ENCODE measurements at regions not wholly inside any gene's neighbourhood (a gene's known extent, or its start where the extent isn't known, plus 50 kb on each side); places are given as distances from the start of the nearest gene placed in this dataset.

DNA sequence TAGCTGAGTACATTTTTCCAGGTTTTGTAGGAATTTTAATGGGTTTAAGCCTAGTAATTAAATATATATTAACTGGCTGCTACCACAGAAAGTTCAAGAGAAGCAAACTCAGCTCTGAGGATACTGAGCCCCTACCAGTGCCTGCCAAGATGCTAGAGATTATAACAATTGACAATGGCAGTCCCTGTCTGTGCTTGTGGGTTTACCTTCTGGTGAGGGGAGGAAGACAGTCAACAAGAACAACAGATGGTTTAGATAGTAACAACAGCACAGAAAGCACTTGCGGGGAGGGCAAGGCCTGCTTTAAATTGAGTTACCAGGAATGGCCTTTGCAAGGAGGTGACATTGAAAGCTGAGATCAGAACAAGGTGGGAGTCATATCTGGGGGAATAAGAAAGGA, 56.6 kb upstream of the ARHGEF3 start:
- Histone ChIP-seq H2AK9ac (replicated peaks; ENCODE audit: low read depth, low read length, poor library complexity) (no peak overlapping the region), H3K79me1 (ENCODE audit: low read depth in 1 of 2, low read length in 2 of 2) (no peaks in the 10 kb centered on the region), H3K56ac (ENCODE audit: extremely low read depth, insufficient read depth, low read length) (no peak overlapping the region), H4K20me1 (ENCODE audit: insufficient read depth, low read length) (no peaks in the 10 kb centered on the region), H3K27me3 (ENCODE audit: control insufficient read depth, insufficient read depth, low read length) (0 out of 2 replicates have a peak, but pooled peaks cover 2% of the 10 kb centered on the region), H2AFZ (replicated peaks; ENCODE audit: low read length, poor library complexity) (no peak overlapping the region), H3K9me1 (ENCODE audit: insufficient read depth, low read length) (peaks cover 4% of the 10 kb centered on the region; the same call in 1 of the 2 replicates), H2BK15ac (ENCODE audit: low read depth, low read length) (no peak overlapping the region), H3K4me2 (ENCODE audit: low read depth, low read length) (no peak overlapping the region), H2BK5ac (ENCODE audit: low read depth, low read length, poor library complexity, severe bottlenecking) (no peak overlapping the region), H3K27ac (ENCODE audit: insufficient read depth, low read length) (no peak overlapping the region), H3K14ac (replicated peaks; ENCODE audit: low read depth, low read length) (no peak overlapping the region), H4K5ac (ENCODE audit: low read depth, low read length) (no peak overlapping the region), H2BK20ac (ENCODE audit: low read depth, low read length) (no peak overlapping the region), H3K4ac (ENCODE audit: low read depth, low read length) (no peak overlapping the region), H4K91ac (ENCODE audit: insufficient read depth, low read depth, low read length) (no peak overlapping the region), H3K9me3 (ENCODE audit: control insufficient read depth, insufficient read depth, low read length) (no peaks in the 10 kb centered on the region), H3K23ac (ENCODE audit: low read depth, low read length) (no peak overlapping the region), H3K4me3 (ENCODE audit: insufficient read depth, low read depth, low read length) (no peak overlapping the region), H2BK120ac (ENCODE audit: low read depth, low read length) (no peak overlapping the region), H3K18ac (ENCODE audit: low read depth, low read length) (no peak overlapping the region), H2AK5ac (ENCODE audit: low read depth, low read length) (no peak overlapping the region), H3K36me3 (ENCODE audit: control insufficient read depth, insufficient read depth, low read length) (no peaks in the 10 kb centered on the region), H3K9ac (ENCODE audit: low read depth, low read length) (no peak overlapping the region), H4K8ac (ENCODE audit: low read depth in 2 of 2, low read length in 2 of 2) (no peak overlapping the region), H3K4me1 (ENCODE audit: control insufficient read depth, insufficient read depth, low read length) (peaks cover 4% of the 10 kb centered on the region)
- CTCF ChIA-PET = no interaction called here
- dilution Hi-C loops (cut with HindIII; ENCODE audit: low sequenced_read_pairs, unreplicated experiment) = no loop called here
- POLR2A ChIA-PET (ENCODE audit: unreplicated experiment) = no interaction called here
- in situ Hi-C loops (cut with MboI; ENCODE audit: low sequenced_read_pairs) = no loop called here
- no peak for ATAC-seq (ENCODE audit: low read depth)
- no peak for TF ChIP-seq BHLHE40 (IDR thresholded peaks at IDR 0.05; ENCODE audit: low read depth, low read length)
- no peak for TF ChIP-seq MXI1 (IDR thresholded peaks at IDR 0.05; ENCODE audit: borderline replicate concordance, low read depth, low read length)
- TF ChIP-seq CHD1 (IDR thresholded peaks at IDR 0.05; ENCODE audit: low read depth, low read length) = no peak
- no peak for TF ChIP-seq RCOR1 (IDR thresholded peaks at IDR 0.05; ENCODE audit: insufficient replicate concordance, low read length)
- TF ChIP-seq, protein P1, sequence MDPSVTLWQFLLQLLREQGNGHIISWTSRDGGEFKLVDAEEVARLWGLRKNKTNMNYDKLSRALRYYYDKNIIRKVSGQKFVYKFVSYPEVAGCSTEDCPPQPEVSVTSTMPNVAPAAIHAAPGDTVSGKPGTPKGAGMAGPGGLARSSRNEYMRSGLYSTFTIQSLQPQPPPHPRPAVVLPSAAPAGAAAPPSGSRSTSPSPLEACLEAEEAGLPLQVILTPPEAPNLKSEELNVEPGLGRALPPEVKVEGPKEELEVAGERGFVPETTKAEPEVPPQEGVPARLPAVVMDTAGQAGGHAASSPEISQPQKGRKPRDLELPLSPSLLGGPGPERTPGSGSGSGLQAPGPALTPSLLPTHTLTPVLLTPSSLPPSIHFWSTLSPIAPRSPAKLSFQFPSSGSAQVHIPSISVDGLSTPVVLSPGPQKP (IDR thresholded peaks at IDR 0.05; ENCODE audit: borderline replicate concordance, low read depth, low read length) = no peak
- TF ChIP-seq SMC3 (IDR thresholded peaks at IDR 0.05; ENCODE audit: low read depth, low read length) = no peak
- TF ChIP-seq, protein P2, sequence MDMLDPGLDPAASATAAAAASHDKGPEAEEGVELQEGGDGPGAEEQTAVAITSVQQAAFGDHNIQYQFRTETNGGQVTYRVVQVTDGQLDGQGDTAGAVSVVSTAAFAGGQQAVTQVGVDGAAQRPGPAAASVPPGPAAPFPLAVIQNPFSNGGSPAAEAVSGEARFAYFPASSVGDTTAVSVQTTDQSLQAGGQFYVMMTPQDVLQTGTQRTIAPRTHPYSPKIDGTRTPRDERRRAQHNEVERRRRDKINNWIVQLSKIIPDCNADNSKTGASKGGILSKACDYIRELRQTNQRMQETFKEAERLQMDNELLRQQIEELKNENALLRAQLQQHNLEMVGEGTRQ (IDR thresholded peaks at IDR 0.05; ENCODE audit: low read depth, low read length) = no peak
- WGBS, 2 experiments (ENCODE audit: extremely low coverage in 2 of 2, insufficient read length in 1 of 2) = no CpG with 5 or more reads among the region's 1 CpG
- intact Hi-C loops (cut with micrococcal nuclease) = loop anchor here (5.0 kb wide), 1 partner anchor 129 kb away; no protein-coding TSS in a partner anchor
- BruUV-seq (replicated peaks) = no TSS peak
- no peak for DNase-seq
